Keratinocyte (primary cell): ENCODE measurements at regions not wholly inside any gene's neighbourhood (a gene's known extent, or its start where the extent isn't known, plus 50 kb on each side); places are given as distances from the start of the nearest gene placed in this dataset.
"Not testable (repeated sequence)": the region's sequence is repeated elsewhere in the genome, so short reads cannot be mapped to it uniquely, and the experiment has no call there.

ENCODE experiments used
- CTCF ChIP-seq, 3 experiments: IDR thresholded peaks in 1 of 3; conservative IDR thresholded peaks in 1 of 3; optimal IDR thresholded peaks in 1 of 3; 2 replicates in 2 of 3; 3 replicates in 1 of 3; pipeline versions ENCODE3 to v1.5.1; 2011; ENCODE audit warnings: low read length in 3 of 3, mild to moderate bottlenecking in 3 of 3, moderate library complexity in 2 of 3, control low read depth in 1 of 3, inconsistent platforms in 1 of 3; ENCODE audit not compliant: insufficient read depth in 2 of 3; ENCODE audit errors: extremely low read depth in 1 of 3
- EZH2 ChIP-seq: IDR thresholded peaks from one replicate; pipeline ENCODE4 v1.6.1; 2012; ENCODE audit warnings: inconsistent platforms, mild to moderate bottlenecking, low read length, moderate library complexity

GRCh38 chr21:22194986-22195385 is 1196.8 kb downstream of the NCAM2 start:
- not testable (repeated sequence) for TF ChIP-seq CTCF (optimal IDR thresholded peaks at IDR 0.05 in 1 of 3, IDR thresholded peaks at IDR 0.05 in 1 of 3, conservative IDR thresholded peaks at IDR 0.05 in 1 of 3; ENCODE audit: extremely low read depth in 1 of 3, insufficient read depth in 2 of 3, low read length in 3 of 3); EZH2
